H1 (cell line): ENCODE measurements at regions not wholly inside any gene's neighbourhood (a gene's known extent, or its start where the extent isn't known, plus 50 kb on each side); places are given as distances from the start of the nearest gene placed in this dataset.

Source experiments
- CTCF ChIA-PET: fragments of 300-600 bp; sonication (Branson Sonifier 250); formaldehyde crosslinking; loops from one replicate; lab custom pipeline; 2021; ENCODE audit not compliant: partially characterized antibody; lab: Charles Lee
- POLR2A ChIA-PET: fragments of 300-600 bp; sonication (Branson Sonifier 250); formaldehyde crosslinking; loops from one replicate; lab custom pipeline; 2021; ENCODE audit warnings: inconsistent platforms; ENCODE audit not compliant: partially characterized antibody; lab: Charles Lee
- DNase-seq, 2 experiments: peaks; one replicate each; pipeline versions ENCODE4 v3.0.0 to v3.0.0-alpha.2; 2010 to 2022; ENCODE audit warnings: low spot score in 2 of 2, low read depth in 1 of 2, mixed read lengths in 1 of 2
- FAIRE-seq: peaks from 2 replicates; lab custom pipeline; 2011; peaks lifted over from hg19 to GRCh38; lab: Jason Lieb, UNC
- H2AFZ ChIP-seq: 2 replicates; pipeline ENCODE4 v1.8.1; 2012; ENCODE audit warnings: low read length, inconsistent platforms
- H2AK5ac ChIP-seq: 2 replicates; pipeline ENCODE4 v1.6.1; 2013; ENCODE audit warnings: low read depth, low read length
- H2BK120ac ChIP-seq: replicated peaks from 2 replicates; pipeline ENCODE3; 2013; ENCODE audit warnings: low read depth, low read length, inconsistent platforms
- H2BK12ac ChIP-seq: 2 replicates; pipeline ENCODE4 v1.6.1; 2013; ENCODE audit warnings: low read depth, low read length
- H2BK15ac ChIP-seq: 2 replicates; pipeline ENCODE4 v1.6.1; 2013; ENCODE audit warnings: low read length
- H2BK20ac ChIP-seq: 2 replicates; pipeline ENCODE4 v1.6.1; 2013; ENCODE audit warnings: low read length
- H2BK5ac ChIP-seq: 2 replicates; pipeline ENCODE4 v1.6.1; 2013; ENCODE audit warnings: low read depth, low read length
- H3K14ac ChIP-seq: 2 replicates; pipeline ENCODE4 v1.6.1; 2013; ENCODE audit warnings: inconsistent platforms; ENCODE audit not compliant: insufficient read length
- H3K18ac ChIP-seq: 2 replicates; pipeline ENCODE4 v1.6.1; 2013; ENCODE audit warnings: low read length; ENCODE audit errors: extremely low read depth
- H3K23ac ChIP-seq: 2 replicates; pipeline ENCODE4 v1.6.1; 2013; ENCODE audit warnings: inconsistent platforms; ENCODE audit not compliant: insufficient read length
- H3K23me2 ChIP-seq: 2 replicates; pipeline ENCODE4 v1.6.1; 2013; ENCODE audit warnings: low read depth, low read length
- H3K27ac ChIP-seq: 2 replicates; pipeline ENCODE4 v1.6.1; 2011; ENCODE audit warnings: low read depth, low read length, inconsistent platforms
- H3K27me3 ChIP-seq, 4 experiments: replicated peaks in 1 of 4; 1 replicate in 1 of 4; 2 replicates in 3 of 4; pipeline versions ENCODE4 v1.6.1 to v1.8.1; 2011 to 2013; ENCODE audit warnings: low read length in 3 of 4, mild to moderate bottlenecking in 3 of 4, inconsistent platforms in 2 of 4, mixed read lengths in 2 of 4, moderate library complexity in 1 of 4; ENCODE audit not compliant: control insufficient read depth in 3 of 4, insufficient read depth in 3 of 4; ENCODE audit errors: extremely low read depth in 1 of 4
- H3K36me3 ChIP-seq, 4 experiments: 2 replicates each; pipeline versions ENCODE4 v1.6.1 to v1.8.1; 2011 to 2013; ENCODE audit warnings: mild to moderate bottlenecking in 4 of 4, low read length in 3 of 4, moderate library complexity in 2 of 4, control low read depth in 1 of 4, inconsistent platforms in 1 of 4; ENCODE audit not compliant: insufficient read depth in 4 of 4, control insufficient read depth in 2 of 4
- H3K4ac ChIP-seq: replicated peaks from 2 replicates; pipeline ENCODE3; 2013; ENCODE audit warnings: low read length, low read depth, mixed read lengths, inconsistent platforms; ENCODE audit not compliant: insufficient read length
- H3K4me1 ChIP-seq, 4 experiments: replicated peaks in 1 of 4; 1 replicate in 1 of 4; 2 replicates in 3 of 4; pipeline versions ENCODE4 v1.6.1 to v1.8.1; 2011 to 2013; ENCODE audit warnings: low read length in 3 of 4, inconsistent platforms in 2 of 4, mixed read lengths in 1 of 4; ENCODE audit not compliant: insufficient read depth in 4 of 4, control insufficient read depth in 3 of 4
- H3K4me2 ChIP-seq, 2 experiments: 2 replicates each; pipeline versions ENCODE4 v1.6.1 to v1.8.1; 2011 to 2013; ENCODE audit warnings: low read depth in 2 of 2, low read length in 2 of 2, control low read depth in 1 of 2, inconsistent platforms in 1 of 2, mild to moderate bottlenecking in 1 of 2; ENCODE audit not compliant: insufficient read depth in 1 of 2
- H3K4me3 ChIP-seq, 4 experiments: fragments of 200-600, 300-600 bp in 1 of 4; sonication (generic), shearing (Covaris generic), sonication (Bioruptor Twin) in 1 of 4; 2 replicates each; pipeline versions ENCODE4 v1.5.1 to v1.8.1; 2011 to 2016; ENCODE audit warnings: low read length in 4 of 4, low read depth in 3 of 4, control low read depth in 2 of 4, inconsistent platforms in 2 of 4, mild to moderate bottlenecking in 2 of 4, mixed read lengths in 1 of 4, moderate library complexity in 1 of 4; ENCODE audit not compliant: insufficient read depth in 2 of 4; ENCODE audit errors: extremely low read depth in 1 of 4
- H3K56ac ChIP-seq: replicated peaks from 2 replicates; pipeline ENCODE3; 2013; ENCODE audit warnings: low read depth, mild to moderate bottlenecking, mixed read lengths, low read length, inconsistent platforms; ENCODE audit not compliant: insufficient read length
- H3K79me1 ChIP-seq: 2 replicates; pipeline ENCODE4 v1.6.1; 2013; ENCODE audit warnings: low read depth, low read length, control low read depth
- H3K79me2 ChIP-seq, 2 experiments: 2 replicates each; pipeline versions ENCODE4 v1.6.1 to v1.8.1; 2012 to 2013; ENCODE audit warnings: low read length in 2 of 2, mild to moderate bottlenecking in 2 of 2, inconsistent platforms in 1 of 2; ENCODE audit not compliant: insufficient read depth in 2 of 2, control insufficient read depth in 1 of 2
- H3K9ac ChIP-seq, 4 experiments: replicated peaks in 1 of 4; 1 replicate in 1 of 4; 2 replicates in 3 of 4; pipeline versions ENCODE4 v1.6.1 to v1.8.1; 2011 to 2013; ENCODE audit warnings: low read depth in 3 of 4, low read length in 3 of 4, control low read depth in 2 of 4, mild to moderate bottlenecking in 2 of 4, moderate library complexity in 2 of 4, inconsistent platforms in 1 of 4; ENCODE audit errors: extremely low read depth in 1 of 4
- H3K9me3 ChIP-seq, 2 experiments: 2 replicates each; pipeline versions ENCODE4 v1.6.1 to v1.8.1; 2012 to 2013; ENCODE audit warnings: mild to moderate bottlenecking in 2 of 2, moderate library complexity in 2 of 2, control low read depth in 1 of 2, inconsistent platforms in 1 of 2, low read depth in 1 of 2, low read length in 1 of 2, mixed read lengths in 1 of 2; ENCODE audit not compliant: insufficient read depth in 2 of 2
- H4K20me1 ChIP-seq, 2 experiments: replicated peaks in 1 of 2; 2 replicates each; pipeline versions ENCODE3 to v1.8.1; 2011 to 2013; ENCODE audit warnings: inconsistent platforms in 2 of 2, low read length in 2 of 2, mild to moderate bottlenecking in 1 of 2; ENCODE audit not compliant: insufficient read depth in 2 of 2, control insufficient read depth in 1 of 2
- H4K5ac ChIP-seq: 2 replicates; pipeline ENCODE4 v1.6.1; 2013; ENCODE audit warnings: low read length, low read depth, mixed read lengths, inconsistent platforms; ENCODE audit not compliant: insufficient read length
- H4K8ac ChIP-seq: 2 replicates; pipeline ENCODE4 v1.8.0; 2013; ENCODE audit warnings: mild to moderate bottlenecking, moderate library complexity, low read length, inconsistent platforms; ENCODE audit not compliant: insufficient read depth; ENCODE audit errors: extremely low read depth
- H4K91ac ChIP-seq: replicated peaks from 2 replicates; pipeline ENCODE3; 2013; ENCODE audit warnings: low read length, mixed read lengths, inconsistent platforms; ENCODE audit not compliant: insufficient read length
- ASH2L ChIP-seq: fragments of 200-600, 300-600 bp; sonication (generic); IDR thresholded peaks from one replicate; pipeline ENCODE4 v1.7.1; 2017; ENCODE audit warnings: low read length
- BCL11A ChIP-seq, 2 experiments: IDR thresholded peaks; one replicate each; pipeline ENCODE4 v1.6.1; 2011; ENCODE audit warnings: low read depth in 2 of 2, low read length in 2 of 2, mild to moderate bottlenecking in 2 of 2
- BRCA1 ChIP-seq: IDR thresholded peaks from 2 replicates; pipeline ENCODE4 v1.6.1; 2012; ENCODE audit warnings: low read depth, low read length, improper control_type of control experiment
- CBX8 ChIP-seq: fragments of 300-800, 300-1000 bp; sonication (generic); IDR thresholded peaks from 2 replicates; pipeline ENCODE4 v1.7.1; 2016; ENCODE audit warnings: low read depth, low read length, borderline replicate concordance
- JUN ChIP-seq: IDR thresholded peaks from 2 replicates; pipeline ENCODE4 v1.6.1; 2011; ENCODE audit warnings: low read depth, mild to moderate bottlenecking, improper control_type of control experiment, low read length
- MAFK ChIP-seq: IDR thresholded peaks from 2 replicates; pipeline ENCODE4 v1.6.1; 2012; ENCODE audit warnings: low read depth, mild to moderate bottlenecking, improper control_type of control experiment, low read length
- RBBP5 ChIP-seq: IDR thresholded peaks from 2 replicates; pipeline ENCODE4 v1.7.1; 2012; ENCODE audit warnings: low read depth, mild to moderate bottlenecking, inconsistent platforms, low read length, moderate library complexity, borderline replicate concordance
- RFX5 ChIP-seq: IDR thresholded peaks from 2 replicates; pipeline ENCODE4 v1.6.1; 2011; ENCODE audit warnings: low read depth, low read length, improper control_type of control experiment, borderline replicate concordance
- SP2 ChIP-seq: IDR thresholded peaks from 2 replicates; pipeline ENCODE4 v1.6.1; 2012; ENCODE audit warnings: mild to moderate bottlenecking, low read length, inconsistent platforms
- TCF12 ChIP-seq: IDR thresholded peaks from 2 replicates; pipeline ENCODE4 v1.6.1; 2011; ENCODE audit warnings: low read depth, mild to moderate bottlenecking, low read length
- YY1 ChIP-seq: IDR thresholded peaks from 2 replicates; pipeline ENCODE4 v1.6.1; 2011; ENCODE audit warnings: low read depth, mild to moderate bottlenecking, low read length
- WGBS, 2 experiments: shearing (Covaris generic) in 1 of 2; methylation state at CpG; one replicate each; pipeline versions ENCODE4 v1.1.6 to v1.1.7; 2013 to 2015; ENCODE audit warnings: low lambda C conversion rate in 2 of 2, mixed read lengths in 2 of 2, inconsistent platforms in 1 of 2, low coverage in 1 of 2, missing lambda C conversion rate in 1 of 2; ENCODE audit not compliant: insufficient replicate concordance in 2 of 2, insufficient coverage in 1 of 2, insufficient read length in 1 of 2; ENCODE audit errors: extremely low coverage in 1 of 2, missing lambda C conversion rate in 1 of 2; 5-methylcytosine and 5-hydroxymethylcytosine counted together
- TF ChIP-seq, protein P1 (sequence below): IDR thresholded peaks from 2 replicates; pipeline ENCODE4 v1.6.1; 2011; ENCODE audit warnings: low read length, improper control_type of control experiment
- TF ChIP-seq, protein P2 (sequence below): IDR thresholded peaks from 2 replicates; pipeline ENCODE4 v1.6.1; 2012; ENCODE audit warnings: inconsistent platforms
- TF ChIP-seq, protein P3 (sequence below): IDR thresholded peaks from 2 replicates; pipeline ENCODE4 v1.6.1; 2012; ENCODE audit warnings: inconsistent platforms

DNA sequence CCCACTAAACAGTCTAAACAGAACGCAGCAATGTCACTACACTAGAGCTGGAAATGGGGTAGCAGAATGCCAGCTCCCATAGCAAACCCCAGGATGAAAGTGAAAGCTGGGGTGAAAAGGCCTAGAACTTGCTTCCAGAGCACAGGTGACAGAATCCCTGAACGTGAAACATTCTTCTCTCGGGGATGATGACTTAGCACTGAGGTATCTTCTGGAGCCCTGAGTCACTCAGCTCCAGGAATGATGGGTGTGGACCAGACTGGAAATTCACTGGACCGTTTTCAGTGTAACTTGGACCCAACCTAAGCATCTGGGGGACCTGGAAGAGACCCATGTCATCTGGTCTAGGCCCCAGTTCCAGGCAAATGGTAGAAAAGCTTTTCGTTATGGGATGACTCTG lies 108.9 kb downstream of the CDC7 start:
- no peak overlapping the region for H2BK12ac ChIP-seq
- no peak for FAIRE-seq
- TF ChIP-seq RFX5 (no peak), YY1 (no peak), CBX8 (no peak), RBBP5 (no peak), BRCA1 (no peak), BCL11A (IDR thresholded peaks at IDR 0.05; ENCODE audit: low read depth in 2 of 2, low read length in 2 of 2) (no peak), JUN (no peak), MAFK (no peak), SP2 (no peak), TCF12 (no peak), ASH2L (no peak)
- TF ChIP-seq, protein P1, sequence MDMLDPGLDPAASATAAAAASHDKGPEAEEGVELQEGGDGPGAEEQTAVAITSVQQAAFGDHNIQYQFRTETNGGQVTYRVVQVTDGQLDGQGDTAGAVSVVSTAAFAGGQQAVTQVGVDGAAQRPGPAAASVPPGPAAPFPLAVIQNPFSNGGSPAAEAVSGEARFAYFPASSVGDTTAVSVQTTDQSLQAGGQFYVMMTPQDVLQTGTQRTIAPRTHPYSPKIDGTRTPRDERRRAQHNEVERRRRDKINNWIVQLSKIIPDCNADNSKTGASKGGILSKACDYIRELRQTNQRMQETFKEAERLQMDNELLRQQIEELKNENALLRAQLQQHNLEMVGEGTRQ, result no peak
- TF ChIP-seq, protein P2, sequence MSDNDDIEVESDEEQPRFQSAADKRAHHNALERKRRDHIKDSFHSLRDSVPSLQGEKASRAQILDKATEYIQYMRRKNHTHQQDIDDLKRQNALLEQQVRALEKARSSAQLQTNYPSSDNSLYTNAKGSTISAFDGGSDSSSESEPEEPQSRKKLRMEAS, result no peak
- TF ChIP-seq, protein P3, sequence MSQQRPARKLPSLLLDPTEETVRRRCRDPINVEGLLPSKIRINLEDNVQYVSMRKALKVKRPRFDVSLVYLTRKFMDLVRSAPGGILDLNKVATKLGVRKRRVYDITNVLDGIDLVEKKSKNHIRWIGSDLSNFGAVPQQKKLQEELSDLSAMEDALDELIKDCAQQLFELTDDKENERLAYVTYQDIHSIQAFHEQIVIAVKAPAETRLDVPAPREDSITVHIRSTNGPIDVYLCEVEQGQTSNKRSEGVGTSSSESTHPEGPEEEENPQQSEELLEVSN, result no peak

More for the DNA sequence above, 108.9 kb downstream of the CDC7 start:
- H3K56ac ChIP-seq, result no peak overlapping the region
- WGBS, 2 experiments, result 88% methylated on average over 5 of the region's 5 CpGs; no CpG with 5 or more reads in 1 of the 2 experiments
- H3K27me3 ChIP-seq, result no peaks in the 10 kb centered on the region
- no peaks in the 10 kb centered on the region for H3K79me2 ChIP-seq
- ChIA-PET POLR2A (no interaction called here), CTCF (interaction anchor here (1.1 to 2.0 kb wide), 3 partner anchors 9 to 1508 kb away, joined by 3 to 6 read pairs (median 3); no protein-coding TSS in a partner anchor)
- DNase-seq, result no peak
- no peak overlapping the region for H4K5ac ChIP-seq
- no peak overlapping the region for H3K27ac ChIP-seq
- peaks cover 1 to 7% (median 4%) of the 10 kb centered on the region in 4 experiments; a peak in 5 of 7 replicates for H3K4me1 ChIP-seq
- H3K36me3 ChIP-seq, result no peaks in the 10 kb centered on the region; a peak in 1 of 8 replicates
- no peak overlapping the region for H3K4me3 ChIP-seq
- H2AFZ ChIP-seq, result no peak overlapping the region
- H2BK15ac ChIP-seq, result no peak overlapping the region
- no peaks in the 10 kb centered on the region for H3K79me1 ChIP-seq
- no peak overlapping the region for H2AK5ac ChIP-seq
- no peak overlapping the region for H3K4ac ChIP-seq
- H3K9ac ChIP-seq, result no peak overlapping the region
- H3K9me3 ChIP-seq, result no peaks in the 10 kb centered on the region
- no peaks in the 10 kb centered on the region for H3K23me2 ChIP-seq
- H2BK20ac ChIP-seq, result no peak overlapping the region
- no peak overlapping the region for H3K4me2 ChIP-seq
- H2BK120ac ChIP-seq, result no peak overlapping the region
- no peaks in the 10 kb centered on the region for H4K20me1 ChIP-seq
- no peak overlapping the region for H3K18ac ChIP-seq
- no peak overlapping the region for H3K14ac ChIP-seq
- no peak overlapping the region for H2BK5ac ChIP-seq
- no peak overlapping the region for H4K91ac ChIP-seq
- H4K8ac ChIP-seq, result no peak overlapping the region
- no peak overlapping the region for H3K23ac ChIP-seq
